Osteoblast (primary cell): ENCODE measurements at regions not wholly inside any gene's neighbourhood (a gene's known extent, or its start where the extent isn't known, plus 50 kb on each side); places are given as distances from the start of the nearest gene placed in this dataset.

Experiments
- DNase-seq: peaks from one replicate; pipeline ENCODE4 v3.0.0; 2011; ENCODE audit warnings: low spot score, mixed read lengths; ENCODE audit not compliant: insufficient read length; ENCODE audit errors: missing footprints
- H2AFZ ChIP-seq: 2 replicates; pipeline ENCODE4 v1.6.0; 2011; ENCODE audit warnings: mild to moderate bottlenecking, low read length
- H3K27ac ChIP-seq: 2 replicates; pipeline ENCODE4 v1.5.1; 2011; ENCODE audit warnings: mild to moderate bottlenecking, low read depth, low read length, moderate library complexity
- H3K27me3 ChIP-seq: 2 replicates; pipeline ENCODE4 v1.6.0; 2012; ENCODE audit warnings: mild to moderate bottlenecking, control low read depth, inconsistent platforms, low read length, moderate library complexity; ENCODE audit not compliant: insufficient read depth
- H3K36me3 ChIP-seq: 2 replicates; pipeline ENCODE4 v1.5.1; 2011; ENCODE audit warnings: mild to moderate bottlenecking, low read length, control low read depth, moderate library complexity; ENCODE audit not compliant: insufficient read depth
- H3K4me1 ChIP-seq: 2 replicates; pipeline ENCODE4 v1.5.1; 2011; ENCODE audit warnings: mild to moderate bottlenecking, low read length, control low read depth, moderate library complexity; ENCODE audit not compliant: insufficient read depth
- H3K4me2 ChIP-seq: 2 replicates; pipeline ENCODE4 v1.6.0; 2011; ENCODE audit warnings: mild to moderate bottlenecking, low read length; ENCODE audit not compliant: insufficient read depth
- H3K4me3 ChIP-seq: fragments of 200-600 bp; sonication (generic); 3 replicates; pipeline ENCODE4 v1.5.1; 2012; ENCODE audit warnings: mild to moderate bottlenecking, low read length, inconsistent platforms; ENCODE audit not compliant: insufficient read depth
- H3K79me2 ChIP-seq: 2 replicates; pipeline ENCODE4 v1.6.0; 2012; ENCODE audit warnings: mild to moderate bottlenecking, low read length, control low read depth, inconsistent platforms; ENCODE audit not compliant: insufficient read depth
- H3K9me3 ChIP-seq: 2 replicates; pipeline ENCODE4 v1.5.1; 2011; ENCODE audit warnings: low read depth, low read length, control low read depth
- H4K20me1 ChIP-seq: 2 replicates; pipeline ENCODE4 v1.6.0; 2012; ENCODE audit warnings: mild to moderate bottlenecking, low read length, control low read depth; ENCODE audit not compliant: insufficient read depth
- TF ChIP-seq, protein P1 (sequence below): IDR thresholded peaks from 2 replicates; pipeline ENCODE4 v1.5.1; 2011; ENCODE audit warnings: mild to moderate bottlenecking, low read depth, low read length, moderate library complexity; ENCODE audit errors: extremely low read depth

- Histone ChIP-seq H3K79me2 (no peaks in the 10 kb centered on the region), H3K27ac (no peak overlapping the region), H3K4me2 (no peak overlapping the region), H3K4me1 (no peaks in the 10 kb centered on the region), H3K27me3 (no peaks in the 10 kb centered on the region), H2AFZ (no peak overlapping the region), H3K4me3 (no peak overlapping the region), H4K20me1 (no peaks in the 10 kb centered on the region), H3K9me3 (no peaks in the 10 kb centered on the region), H3K36me3 (no peaks in the 10 kb centered on the region)
- no peak for DNase-seq
- TF ChIP-seq, protein P1, sequence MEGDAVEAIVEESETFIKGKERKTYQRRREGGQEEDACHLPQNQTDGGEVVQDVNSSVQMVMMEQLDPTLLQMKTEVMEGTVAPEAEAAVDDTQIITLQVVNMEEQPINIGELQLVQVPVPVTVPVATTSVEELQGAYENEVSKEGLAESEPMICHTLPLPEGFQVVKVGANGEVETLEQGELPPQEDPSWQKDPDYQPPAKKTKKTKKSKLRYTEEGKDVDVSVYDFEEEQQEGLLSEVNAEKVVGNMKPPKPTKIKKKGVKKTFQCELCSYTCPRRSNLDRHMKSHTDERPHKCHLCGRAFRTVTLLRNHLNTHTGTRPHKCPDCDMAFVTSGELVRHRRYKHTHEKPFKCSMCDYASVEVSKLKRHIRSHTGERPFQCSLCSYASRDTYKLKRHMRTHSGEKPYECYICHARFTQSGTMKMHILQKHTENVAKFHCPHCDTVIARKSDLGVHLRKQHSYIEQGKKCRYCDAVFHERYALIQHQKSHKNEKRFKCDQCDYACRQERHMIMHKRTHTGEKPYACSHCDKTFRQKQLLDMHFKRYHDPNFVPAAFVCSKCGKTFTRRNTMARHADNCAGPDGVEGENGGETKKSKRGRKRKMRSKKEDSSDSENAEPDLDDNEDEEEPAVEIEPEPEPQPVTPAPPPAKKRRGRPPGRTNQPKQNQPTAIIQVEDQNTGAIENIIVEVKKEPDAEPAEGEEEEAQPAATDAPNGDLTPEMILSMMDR, result no peak
Observed at GRCh38 chr1:181284978-181285377, 196.5 kb downstream of the IER5 start.

- Histone ChIP-seq H3K4me3 (no peak overlapping the region), H2AFZ (no peak overlapping the region), H4K20me1 (no peaks in the 10 kb centered on the region), H3K4me2 (no peak overlapping the region), H3K36me3 (no peaks in the 10 kb centered on the region), H3K4me1 (no peaks in the 10 kb centered on the region), H3K79me2 (no peaks in the 10 kb centered on the region), H3K27me3 (no peaks in the 10 kb centered on the region), H3K27ac (no peak overlapping the region), H3K9me3 (no peaks in the 10 kb centered on the region)
- TF ChIP-seq, protein P1, result no peak
- peak; percentile 18 for DNase-seq
Observed at GRCh38 chr1:181295217-181295616, 188.1 kb upstream of the CACNA1E start.

- Histone ChIP-seq H3K9me3 (no peaks in the 10 kb centered on the region), H3K4me1 (no peaks in the 10 kb centered on the region), H3K36me3 (no peaks in the 10 kb centered on the region), H3K27ac (no peak overlapping the region), H4K20me1 (no peaks in the 10 kb centered on the region), H3K4me2 (no peak overlapping the region), H3K4me3 (no peak overlapping the region), H3K27me3 (no peaks in the 10 kb centered on the region), H2AFZ (no peak overlapping the region), H3K79me2 (no peaks in the 10 kb centered on the region)
- DNase-seq, result no peak
- TF ChIP-seq, protein P1, result no peak
Observed at GRCh38 chr1:181296180-181296579, 187.1 kb upstream of the CACNA1E start.

GRCh38 chr1:181308098-181308497 is 175.2 kb upstream of the CACNA1E start:
- Histone ChIP-seq H3K4me3 (no peak overlapping the region), H3K36me3 (no peaks in the 10 kb centered on the region), H3K4me1 (no peaks in the 10 kb centered on the region), H3K9me3 (no peaks in the 10 kb centered on the region), H3K79me2 (no peaks in the 10 kb centered on the region), H3K4me2 (no peak overlapping the region), H3K27me3 (no peaks in the 10 kb centered on the region), H2AFZ (no peak overlapping the region), H4K20me1 (no peaks in the 10 kb centered on the region), H3K27ac (no peak overlapping the region)
- TF ChIP-seq, protein P1, result no peak
- DNase-seq, result no peak
